Trophoblast cell (in vitro differentiated cells and primary cell): ENCODE measurements at regions not wholly inside any gene's neighbourhood (a gene's known extent, or its start where the extent isn't known, plus 50 kb on each side); places are given as distances from the start of the nearest gene placed in this dataset.

Experiments used
- DNase-seq, 2 donors: peaks; one replicate each; pipeline ENCODE4 v3.0.0-alpha.2; 2016
- H2AFZ ChIP-seq: 2 replicates; pipeline ENCODE4 v1.6.1; 2013; ENCODE audit warnings: low read length, moderate library complexity, mild to moderate bottlenecking; ENCODE audit not compliant: insufficient read depth, poor library complexity
- H2AK5ac ChIP-seq: 2 replicates; pipeline ENCODE4 v1.6.1; 2013; ENCODE audit warnings: mild to moderate bottlenecking, low read length
- H2BK120ac ChIP-seq: 2 replicates; pipeline ENCODE4 v1.6.1; 2013; ENCODE audit warnings: low read length, mild to moderate bottlenecking, moderate library complexity; ENCODE audit not compliant: insufficient read depth, poor library complexity
- H2BK12ac ChIP-seq: 2 replicates; pipeline ENCODE4 v1.6.1; 2013; ENCODE audit warnings: mild to moderate bottlenecking, low read length, moderate library complexity
- H2BK5ac ChIP-seq: 2 replicates; pipeline ENCODE4 v1.6.1; 2013; ENCODE audit warnings: low read length, low read depth, moderate library complexity, mild to moderate bottlenecking; ENCODE audit not compliant: poor library complexity
- H3K14ac ChIP-seq: 2 replicates; pipeline ENCODE4 v1.6.1; 2013; ENCODE audit warnings: mild to moderate bottlenecking, low read length
- H3K18ac ChIP-seq: 2 replicates; pipeline ENCODE4 v1.6.1; 2013; ENCODE audit warnings: mild to moderate bottlenecking, low read length
- H3K23ac ChIP-seq: 2 replicates; pipeline ENCODE4 v1.6.1; 2013; ENCODE audit warnings: low read length
- H3K27ac ChIP-seq: 2 replicates; pipeline ENCODE4 v1.5.1; 2013; ENCODE audit warnings: low read depth, mild to moderate bottlenecking, inconsistent platforms, low read length, moderate library complexity
- H3K27me3 ChIP-seq: 2 replicates; pipeline ENCODE4 v1.6.1; 2013; ENCODE audit warnings: inconsistent platforms, mild to moderate bottlenecking, low read length, moderate library complexity; ENCODE audit not compliant: insufficient read depth
- H3K36me3 ChIP-seq, 2 experiments: 1 replicate in 1 of 2; 2 replicates in 1 of 2; pipeline ENCODE4 v1.6.1; 2013; ENCODE audit warnings: low read length in 2 of 2, mild to moderate bottlenecking in 2 of 2, moderate library complexity in 1 of 2; ENCODE audit not compliant: insufficient read depth in 2 of 2, control insufficient read depth in 1 of 2
- H3K4ac ChIP-seq: 2 replicates; pipeline ENCODE4 v1.6.1; 2013; ENCODE audit warnings: low read depth, mild to moderate bottlenecking, low read length, moderate library complexity
- H3K4me1 ChIP-seq, 2 experiments: 1 replicate in 1 of 2; 2 replicates in 1 of 2; pipeline ENCODE4 v1.6.1; 2013; ENCODE audit warnings: low read length in 2 of 2, mild to moderate bottlenecking in 2 of 2, moderate library complexity in 1 of 2; ENCODE audit not compliant: insufficient read depth in 2 of 2, control insufficient read depth in 1 of 2
- H3K4me2 ChIP-seq: 2 replicates; pipeline ENCODE4 v1.6.1; 2013; ENCODE audit warnings: inconsistent platforms, mild to moderate bottlenecking, low read length, moderate library complexity
- H3K4me3 ChIP-seq: 2 replicates; pipeline ENCODE4 v1.5.1; 2013; ENCODE audit warnings: mild to moderate bottlenecking, low read depth, low read length, inconsistent platforms
- H3K79me1 ChIP-seq: one replicate; pipeline ENCODE4 v1.6.1; 2013; ENCODE audit warnings: low read length
- H3K79me2 ChIP-seq: 2 replicates; pipeline ENCODE4 v1.6.1; 2013; ENCODE audit warnings: low read length, mild to moderate bottlenecking; ENCODE audit not compliant: control insufficient read depth, insufficient read depth, poor library complexity
- H3K9ac ChIP-seq: 2 replicates; pipeline ENCODE4 v1.6.1; 2013; ENCODE audit warnings: mild to moderate bottlenecking, low read length
- H3K9me3 ChIP-seq: 2 replicates; pipeline ENCODE4 v1.6.1; 2013; ENCODE audit warnings: low read depth, mild to moderate bottlenecking, control low read depth, inconsistent platforms, low read length; ENCODE audit not compliant: insufficient read depth
- H4K12ac ChIP-seq: 2 replicates; pipeline ENCODE4 v1.6.1; 2013; ENCODE audit warnings: low read depth, mild to moderate bottlenecking, low read length, moderate library complexity
- H4K8ac ChIP-seq: 2 replicates; pipeline ENCODE4 v1.6.1; 2013; ENCODE audit warnings: low read depth, mild to moderate bottlenecking, low read length, moderate library complexity
- H4K91ac ChIP-seq: one replicate; pipeline ENCODE4 v1.6.1; 2013; ENCODE audit warnings: low read depth, mild to moderate bottlenecking, low read length, moderate library complexity
- WGBS: extraction: QIAGEN DNeasy Blood & Tissue Kit; methylation state at CpG from one replicate; pipeline ENCODE4 v1.1.7; 2013; ENCODE audit warnings: missing lambda C conversion rate; ENCODE audit not compliant: insufficient read length, insufficient coverage; ENCODE audit errors: extremely low coverage; 5-methylcytosine and 5-hydroxymethylcytosine counted together

DNA sequence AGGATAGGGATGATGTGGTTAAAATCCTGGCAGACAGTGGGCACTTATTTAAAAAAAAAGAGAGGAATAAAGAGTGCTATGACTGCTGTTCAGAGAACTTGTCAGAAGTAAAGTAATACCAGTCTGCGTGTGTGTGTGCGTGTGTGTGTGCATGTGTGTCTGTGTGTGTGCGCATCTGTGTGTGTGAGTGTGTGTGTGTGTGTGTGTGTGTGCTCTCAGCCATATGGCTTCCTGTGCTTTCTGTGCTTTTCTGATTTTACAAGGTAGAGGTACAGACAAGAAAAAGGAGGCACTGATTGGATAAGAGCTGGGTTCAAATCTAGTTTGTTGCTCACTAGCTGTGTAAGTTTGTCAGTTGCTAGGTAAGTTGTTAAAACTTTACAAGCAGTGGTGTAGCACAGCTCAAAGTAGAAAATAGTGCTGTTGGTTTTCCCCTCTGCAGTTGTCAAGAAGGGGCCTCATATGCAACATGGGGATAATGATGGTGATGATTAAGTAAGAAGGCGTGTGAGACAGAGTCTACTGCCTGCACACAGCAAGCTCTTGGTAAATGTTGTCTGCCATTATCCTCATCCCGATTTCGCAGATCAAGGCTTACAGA is 155.3 kb upstream of the ZNF217 start:
- H3K4me1 ChIP-seq, result peaks cover 12 to 15% of the 10 kb centered on the region in 2 experiments
- no peaks in the 10 kb centered on the region for H3K9me3 ChIP-seq
- peak overlapping the region; percentile 64 for H2AK5ac ChIP-seq
- no peak overlapping the region for H4K12ac ChIP-seq
- H3K79me2 ChIP-seq, result peaks cover 2% of the 10 kb centered on the region
- H3K23ac ChIP-seq, result no peak overlapping the region
- no peak overlapping the region for H3K4ac ChIP-seq
- H3K4me2 ChIP-seq, result no peak overlapping the region
- H2BK120ac ChIP-seq, result peak overlapping the region; percentile 76
- H2BK5ac ChIP-seq, result peak overlapping the region; percentile 76
- no CpG with 5 or more reads among the region's 6 CpGs for WGBS
- peak in 1 of 2 donors; percentile 60 for DNase-seq
- peak overlapping the region; percentile 59 for H3K14ac ChIP-seq
- peaks cover 18% of the 10 kb centered on the region for H3K79me1 ChIP-seq
- peak overlapping the region; percentile 67 for H3K27ac ChIP-seq
- H3K36me3 ChIP-seq, result no peaks in the 10 kb centered on the region
- H3K9ac ChIP-seq, result no peak overlapping the region
- H3K18ac ChIP-seq, result peak overlapping the region; percentile 80
- H3K27me3 ChIP-seq, result no peaks in the 10 kb centered on the region
- peak overlapping the region; percentile 56 for H2BK12ac ChIP-seq
- peak overlapping the region; percentile 89 for H4K91ac ChIP-seq
- H2AFZ ChIP-seq, result no peak overlapping the region
- peak overlapping the region; percentile 66 for H4K8ac ChIP-seq
- no peak overlapping the region for H3K4me3 ChIP-seq

GRCh38 chr20:53748176-53748575 is 154.5 kb upstream of the ZNF217 start:
- Histone ChIP-seq H3K4ac (no peak overlapping the region), H2AK5ac (peak overlapping the region; percentile 48), H3K14ac (peak overlapping the region; percentile 59), H2BK5ac (peak overlapping the region; percentile 76), H3K4me2 (no peak overlapping the region), H3K79me1 (peaks cover 18% of the 10 kb centered on the region), H3K23ac (no peak overlapping the region), H4K8ac (no peak overlapping the region), H3K4me3 (no peak overlapping the region), H3K79me2 (peaks cover 2% of the 10 kb centered on the region), H4K91ac (peak overlapping the region; percentile 58), H3K27ac (peak overlapping the region; percentile 67), H3K18ac (no peak overlapping the region), H2AFZ (no peak overlapping the region), H3K4me1 (peaks cover 12% of the 10 kb centered on the region in 2 experiments), H3K9ac (no peak overlapping the region), H2BK12ac (peak overlapping the region; percentile 56), H2BK120ac (peak overlapping the region; percentile 82), H3K36me3 (no peaks in the 10 kb centered on the region), H3K27me3 (no peaks in the 10 kb centered on the region), H4K12ac (no peak overlapping the region), H3K9me3 (no peaks in the 10 kb centered on the region)
- WGBS, result no CpG with 5 or more reads among the region's 2 CpGs
- peak; percentile 91 to 97 for DNase-seq

DNA sequence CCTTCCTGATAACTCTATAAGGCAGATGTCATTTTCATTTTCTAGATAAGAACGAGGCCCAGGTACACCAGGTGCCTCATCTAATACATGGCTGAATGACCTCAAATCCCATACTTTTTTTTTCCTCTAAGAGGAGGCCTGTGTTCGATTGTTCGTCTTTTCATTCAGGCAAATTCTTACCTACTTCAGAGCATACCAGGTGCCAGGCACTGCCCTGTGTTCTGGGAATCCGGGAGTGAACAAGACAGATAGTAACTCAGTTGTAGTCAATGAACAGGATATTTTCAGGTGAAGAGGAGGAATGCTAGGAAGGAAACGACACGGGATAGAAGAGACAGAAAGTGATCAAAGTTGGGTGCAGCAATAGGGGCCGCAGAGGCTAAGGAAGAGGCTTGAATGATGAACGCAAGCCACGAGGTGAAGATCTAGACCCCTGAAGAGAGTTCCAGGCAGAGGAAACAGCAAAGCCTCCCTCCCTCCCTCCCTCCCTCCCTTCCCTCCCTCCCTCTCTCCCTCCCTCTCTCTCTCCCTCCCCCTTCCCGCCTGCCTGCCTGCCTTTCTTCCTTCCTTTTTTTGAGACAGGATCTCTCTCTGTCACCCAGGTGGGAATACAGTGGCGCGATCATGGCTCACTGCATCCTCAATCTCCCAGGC is 150.1 kb upstream of the ZNF217 start:
- Histone ChIP-seq H3K79me1 (peaks cover 18% of the 10 kb centered on the region), H3K27ac (no peak overlapping the region), H3K27me3 (no peaks in the 10 kb centered on the region), H2AK5ac (no peak overlapping the region), H4K12ac (peak overlapping the region; percentile 17), H3K4me2 (no peak overlapping the region), H2BK120ac (peak overlapping the region; percentile 36), H3K18ac (no peak overlapping the region), H2BK12ac (peak overlapping the region; percentile 59), H3K9me3 (no peaks in the 10 kb centered on the region), H3K4me1 (peaks cover 9 to 16% of the 10 kb centered on the region in 2 experiments), H3K36me3 (no peaks in the 10 kb centered on the region), H3K79me2 (peaks cover under 1% of the 10 kb centered on the region), H2BK5ac (no peak overlapping the region), H2AFZ (no peak overlapping the region), H4K91ac (peak overlapping the region; percentile 70), H3K9ac (no peak overlapping the region), H3K14ac (no peak overlapping the region), H3K4ac (peak overlapping the region; percentile 14), H4K8ac (no peak overlapping the region), H3K4me3 (no peak overlapping the region), H3K23ac (no peak overlapping the region)
- WGBS, result no CpG with 5 or more reads among the region's 12 CpGs
- DNase-seq, result no peak

DNA sequence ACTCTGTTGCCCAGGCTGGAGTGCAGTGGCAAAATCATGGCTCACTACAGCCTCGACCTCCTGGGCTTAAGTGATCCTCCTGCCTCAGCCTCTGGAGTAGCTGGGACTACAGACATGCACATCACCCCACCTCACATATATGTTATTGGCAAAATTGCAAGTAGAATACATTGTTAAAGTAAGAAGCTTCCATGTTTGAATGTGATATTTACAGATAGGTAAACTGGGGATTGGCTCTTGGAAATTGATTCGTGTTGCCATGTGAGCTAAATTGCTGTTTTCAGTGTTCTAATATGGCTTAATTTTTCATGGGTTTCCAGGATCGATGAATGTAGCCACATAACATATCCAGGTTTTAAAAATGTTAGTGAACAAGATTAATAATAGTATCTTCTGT is 149.0 kb upstream of the ZNF217 start:
- Histone ChIP-seq H2BK12ac (no peak overlapping the region), H3K9ac (no peak overlapping the region), H3K36me3 (no peaks in the 10 kb centered on the region), H4K91ac (no peak overlapping the region), H4K12ac (no peak overlapping the region), H3K14ac (no peak overlapping the region), H3K79me2 (no peaks in the 10 kb centered on the region), H2BK120ac (no peak overlapping the region), H3K79me1 (peaks cover 23% of the 10 kb centered on the region), H3K23ac (no peak overlapping the region), H2AFZ (no peak overlapping the region), H3K9me3 (no peaks in the 10 kb centered on the region), H3K4me2 (no peak overlapping the region), H3K4me3 (no peak overlapping the region), H3K4me1 (peaks cover 10 to 15% of the 10 kb centered on the region in 2 experiments), H2BK5ac (no peak overlapping the region), H4K8ac (no peak overlapping the region), H3K18ac (no peak overlapping the region), H3K27me3 (no peaks in the 10 kb centered on the region), H2AK5ac (no peak overlapping the region), H3K27ac (no peak overlapping the region), H3K4ac (no peak overlapping the region)
- DNase-seq, result no peak
- WGBS, result no CpG with 5 or more reads among the region's 3 CpGs
